IMR-90 (cell line): ENCODE measurements at regions not wholly inside any gene's neighbourhood (a gene's known extent, or its start where the extent isn't known, plus 50 kb on each side); places are given as distances from the start of the nearest gene placed in this dataset.

Experiments used
- ATAC-seq: fragments of 200-7000 bp; cut with Tn5 transposase; 2 replicates; pipeline ENCODE4 v1.9.1; 2020; ENCODE audit warnings: low read depth, mild to moderate bottlenecking, moderate library complexity
- BruUV-seq: library from RNA; stranded (reverse); fragments of 400-500 nt; replicated peaks from 2 replicates; lab custom pipeline; 2021; lab: Mats Ljungman, UMichigan
- CTCF ChIA-PET: fragments of 300-600 bp; formaldehyde crosslinking; extraction: SDS; loops from one replicate; lab custom pipeline; 2021; ENCODE audit warnings: antibody characterized with exemption; lab: Yijun Ruan, JAX
- POLR2A ChIA-PET: fragments of 300-600 bp; sonication (Branson Sonifier 250); formaldehyde crosslinking; loops from one replicate; lab custom pipeline; 2022; ENCODE audit warnings: antibody characterized with exemption; ENCODE audit not compliant: unreplicated experiment; lab: Charles Lee
- DNase-seq: peaks from one replicate; pipeline ENCODE4 v3.0.0; 2013
- H2AFZ ChIP-seq: replicated peaks from 2 replicates; pipeline ENCODE3; 2013; ENCODE audit warnings: low read length, mild to moderate bottlenecking; ENCODE audit not compliant: poor library complexity
- H2AK5ac ChIP-seq: 2 replicates; pipeline ENCODE4 v1.6.1; 2013; ENCODE audit warnings: low read depth, low read length, inconsistent platforms
- H2AK9ac ChIP-seq: replicated peaks from 2 replicates; pipeline ENCODE3; 2013; ENCODE audit warnings: mild to moderate bottlenecking, low read depth, low read length, moderate library complexity; ENCODE audit not compliant: poor library complexity
- H2BK120ac ChIP-seq: 2 replicates; pipeline ENCODE4 v1.6.1; 2013; ENCODE audit warnings: low read depth, low read length, inconsistent platforms
- H2BK15ac ChIP-seq: 3 replicates; pipeline ENCODE4 v1.6.1; 2013; ENCODE audit warnings: low read depth, low read length, inconsistent platforms
- H2BK20ac ChIP-seq: 2 replicates; pipeline ENCODE4 v1.6.1; 2013; ENCODE audit warnings: low read depth, mild to moderate bottlenecking, inconsistent platforms, low read length, moderate library complexity
- H2BK5ac ChIP-seq: 2 replicates; pipeline ENCODE4 v1.6.1; 2013; ENCODE audit warnings: mild to moderate bottlenecking, low read depth, low read length, inconsistent platforms; ENCODE audit not compliant: poor library complexity, severe bottlenecking
- H3K14ac ChIP-seq: replicated peaks from 2 replicates; pipeline ENCODE4 v1.6.1; 2013; ENCODE audit warnings: low read depth, low read length, inconsistent platforms
- H3K18ac ChIP-seq: 2 replicates; pipeline ENCODE4 v1.6.1; 2013; ENCODE audit warnings: low read depth, low read length, control low read depth
- H3K23ac ChIP-seq: 2 replicates; pipeline ENCODE4 v1.6.1; 2013; ENCODE audit warnings: low read depth, low read length, inconsistent platforms
- H3K27ac ChIP-seq: 2 replicates; pipeline ENCODE4 v1.5.1; 2013; ENCODE audit warnings: mild to moderate bottlenecking, control low read depth, low read length; ENCODE audit not compliant: insufficient read depth
- H3K27me3 ChIP-seq: 2 replicates; pipeline ENCODE4 v1.6.1; 2013; ENCODE audit warnings: low read length; ENCODE audit not compliant: control insufficient read depth, insufficient read depth
- H3K36me3 ChIP-seq: 2 replicates; pipeline ENCODE4 v1.6.1; 2013; ENCODE audit warnings: low read length, mixed read lengths; ENCODE audit not compliant: control insufficient read depth, insufficient read depth
- H3K4ac ChIP-seq: 2 replicates; pipeline ENCODE4 v1.6.1; 2013; ENCODE audit warnings: low read depth, low read length, inconsistent platforms
- H3K4me1 ChIP-seq: 2 replicates; pipeline ENCODE4 v1.6.1; 2013; ENCODE audit warnings: low read length, mixed read lengths; ENCODE audit not compliant: control insufficient read depth, insufficient read depth
- H3K4me2 ChIP-seq: 2 replicates; pipeline ENCODE4 v1.6.1; 2013; ENCODE audit warnings: low read depth, mild to moderate bottlenecking, control low read depth, low read length, moderate library complexity
- H3K4me3 ChIP-seq: 2 replicates; pipeline ENCODE4 v1.5.1; 2013; ENCODE audit warnings: low read depth, mild to moderate bottlenecking, control low read depth, low read length, moderate library complexity; ENCODE audit not compliant: insufficient read depth
- H3K56ac ChIP-seq: 2 replicates; pipeline ENCODE4 v1.6.1; 2013; ENCODE audit warnings: low read length, inconsistent platforms; ENCODE audit not compliant: insufficient read depth; ENCODE audit errors: extremely low read depth
- H3K79me1 ChIP-seq, 2 experiments: 2 replicates each; pipeline ENCODE4 v1.6.1; 2013; ENCODE audit warnings: low read length in 2 of 2, inconsistent platforms in 1 of 2, low read depth in 1 of 2
- H3K9ac ChIP-seq: 2 replicates; pipeline ENCODE4 v1.6.1; 2013; ENCODE audit warnings: low read depth, low read length, control low read depth
- H3K9me1 ChIP-seq: 2 replicates; pipeline ENCODE4 v1.6.1; 2013; ENCODE audit warnings: low read length, inconsistent platforms; ENCODE audit not compliant: insufficient read depth
- H3K9me3 ChIP-seq: 2 replicates; pipeline ENCODE4 v1.6.1; 2013; ENCODE audit warnings: low read length; ENCODE audit not compliant: control insufficient read depth, insufficient read depth
- H4K20me1 ChIP-seq: 2 replicates; pipeline ENCODE4 v1.6.1; 2013; ENCODE audit warnings: low read length, inconsistent platforms; ENCODE audit not compliant: insufficient read depth
- H4K5ac ChIP-seq: 2 replicates; pipeline ENCODE4 v1.6.1; 2013; ENCODE audit warnings: mild to moderate bottlenecking, low read depth, low read length, control low read depth
- H4K8ac ChIP-seq, 2 experiments: 2 replicates each; pipeline ENCODE4 v1.6.1; 2013; ENCODE audit warnings: low read depth in 2 of 2, low read length in 2 of 2, control low read depth in 1 of 2, inconsistent platforms in 1 of 2
- H4K91ac ChIP-seq: 2 replicates; pipeline ENCODE4 v1.6.1; 2013; ENCODE audit warnings: low read depth, low read length, inconsistent platforms; ENCODE audit not compliant: insufficient read depth
- BHLHE40 ChIP-seq: fragments of 150-350 bp; IDR thresholded peaks from 2 replicates; pipeline ENCODE4 v1.6.1; 2016; ENCODE audit warnings: mild to moderate bottlenecking, low read depth, low read length
- CEBPB ChIP-seq: IDR thresholded peaks from 2 replicates; pipeline ENCODE4 v1.6.1; 2012; ENCODE audit warnings: low read depth, low read length, improper control_type of control experiment
- CHD1 ChIP-seq: IDR thresholded peaks from 2 replicates; pipeline ENCODE4 v1.6.1; 2012; ENCODE audit warnings: low read depth, low read length, improper control_type of control experiment
- MAFK ChIP-seq: IDR thresholded peaks from 2 replicates; pipeline ENCODE4 v1.6.1; 2012; ENCODE audit warnings: low read depth, low read length, improper control_type of control experiment
- POLR2A ChIP-seq: IDR thresholded peaks from 2 replicates; pipeline ENCODE4 v1.6.1; 2012; ENCODE audit warnings: mild to moderate bottlenecking, low read depth, low read length
- RCOR1 ChIP-seq: IDR thresholded peaks from 2 replicates; pipeline ENCODE4 v1.6.1; 2012; ENCODE audit warnings: mild to moderate bottlenecking, low read length, improper control_type of control experiment; ENCODE audit not compliant: insufficient replicate concordance
- SMC3 ChIP-seq: fragments of 150-350 bp; IDR thresholded peaks from 2 replicates; pipeline ENCODE4 v1.6.1; 2016; ENCODE audit warnings: low read depth, mild to moderate bottlenecking, antibody characterized with exemption, low read length, moderate library complexity
- WGBS, 2 experiments: methylation state at CpG; one replicate each; pipeline versions ENCODE4 v1.1.5 to v1.1.7; 2013; ENCODE audit warnings: missing lambda C conversion rate in 2 of 2; ENCODE audit not compliant: insufficient read length in 1 of 2; ENCODE audit errors: extremely low coverage in 2 of 2; 5-methylcytosine and 5-hydroxymethylcytosine counted together
- dilution Hi-C: fragments of 300-500 bp; cut with HindIII; formaldehyde crosslinking; loops from one replicate; pipeline ENCODE4 v1.14.3; 2018; ENCODE audit warnings: low sequenced_read_pairs; ENCODE audit not compliant: unreplicated experiment
- in situ Hi-C: fragments of 300-500 bp; cut with MboI; formaldehyde crosslinking; loops from 3 replicates; pipeline ENCODE4 v1.14.3; 2019; ENCODE audit warnings: low sequenced_read_pairs, inconsistent platforms, mixed read lengths
- intact Hi-C: fragments of 100-400 bp; cut with micrococcal nuclease; formaldehyde crosslinking; loops from 2 replicates; pipeline ENCODE4 v1.10.0; 2022

- Histone ChIP-seq H2AFZ (no peak overlapping the region), H3K4me1 (no peaks in the 10 kb centered on the region), H4K8ac (no peak overlapping the region), H3K4ac (no peak overlapping the region), H4K20me1 (no peaks in the 10 kb centered on the region), H3K4me2 (no peak overlapping the region), H3K9ac (no peak overlapping the region), H3K79me1 (no peaks in the 10 kb centered on the region), H2BK120ac (no peak overlapping the region), H3K9me1 (no peaks in the 10 kb centered on the region), H4K5ac (no peak overlapping the region), H3K23ac (no peak overlapping the region), H4K91ac (no peak overlapping the region), H3K4me3 (no peak overlapping the region), H3K27me3 (no peaks in the 10 kb centered on the region), H2BK5ac (no peak overlapping the region), H3K27ac (no peak overlapping the region), H2BK15ac (no peak overlapping the region), H2AK5ac (no peak overlapping the region), H2BK20ac (no peak overlapping the region), H2AK9ac (no peak overlapping the region), H3K36me3 (no peaks in the 10 kb centered on the region), H3K18ac (no peak overlapping the region), H3K14ac (no peak overlapping the region), H3K9me3 (no peaks in the 10 kb centered on the region), H3K56ac (no peak overlapping the region)
- DNase-seq (no peak), ATAC-seq (no peak)
- TF ChIP-seq POLR2A (no peak), CHD1 (no peak), SMC3 (no peak), RCOR1 (no peak), MAFK (no peak), CEBPB (no peak), BHLHE40 (no peak)
- WGBS, 2 experiments, result no CpG with 5 or more reads among the region's 2 CpGs
- in situ Hi-C loops (no loop called here), dilution Hi-C loops (no loop called here), intact Hi-C loops (no loop called here)
- ChIA-PET CTCF (no interaction called here), POLR2A (no interaction called here)
- BruUV-seq, result no TSS peak
Measured at GRCh38 chr13:31681133-31681532, 58.2 kb upstream of the RXFP2 start.
